ENCODE measurements at regions not wholly inside any gene's neighbourhood (a gene's known extent, or its start where the extent isn't known, plus 50 kb on each side); places are given as distances from the start of the nearest gene placed in this dataset.
"Not testable (repeated sequence)": the region's sequence is repeated elsewhere in the genome, so short reads cannot be mapped to it uniquely, and the experiment has no call there.

- DNase-seq = no peak
These were observed 124.2 kb upstream of the TNPO1 start for GRCh38 chr5:72692231-72692637.

GRCh38 chr5:72691751-72692150 is 124.7 kb upstream of the TNPO1 start:
- no peak for DNase-seq

- no peak for DNase-seq
These were observed 127.5 kb upstream of the TNPO1 start for GRCh38 chr5:72688916-72689315.

GRCh38 chr5:72687288-72687687 is 129.2 kb upstream of the TNPO1 start:
- no peak for DNase-seq

GRCh38 chr5:72682561-72682960 is 133.9 kb upstream of the TNPO1 start:
- DNase-seq = no peak

- no peak for DNase-seq
These were observed 134.7 kb upstream of the TNPO1 start for GRCh38 chr5:72681781-72682180.

- DNase-seq = no peak
These were observed 139.0 kb upstream of the TNPO1 start for GRCh38 chr5:72677447-72677846.

GRCh38 chr5:72676831-72677230 is 139.6 kb upstream of the TNPO1 start:
- DNase-seq = not testable (repeated sequence)

GRCh38 chr5:72673623-72674022 is 142.8 kb upstream of the TNPO1 start:
- DNase-seq = no peak

- no peak for DNase-seq
These were observed 143.3 kb upstream of the TNPO1 start for GRCh38 chr5:72673180-72673579.

- no peak for DNase-seq
These were observed 148.8 kb upstream of the TNPO1 start for GRCh38 chr5:72667708-72668107.

GRCh38 chr5:72662936-72663335 is 153.5 kb upstream of the TNPO1 start:
- no peak for DNase-seq

GRCh38 chr5:72662305-72662704 is 154.2 kb upstream of the TNPO1 start:
- no peak for DNase-seq

GRCh38 chr5:72661405-72661804 is 154.2 kb upstream of the ZNF366 start:
- DNase-seq = no peak

GRCh38 chr5:72659726-72660125 is 152.5 kb upstream of the ZNF366 start:
- no peak for DNase-seq

GRCh38 chr5:72658761-72659540 is 151.7 kb upstream of the ZNF366 start:
- DNase-seq = no peak

GRCh38 chr5:72658161-72658560 is 151.0 kb upstream of the ZNF366 start:
- no peak for DNase-seq

- DNase-seq = no peak
These were observed 149.7 kb upstream of the ZNF366 start for GRCh38 chr5:72656756-72657513.

- DNase-seq = no peak
These were observed 149.1 kb upstream of the ZNF366 start for GRCh38 chr5:72656331-72656730.

- DNase-seq = no peak
These were observed 147.0 kb upstream of the ZNF366 start for GRCh38 chr5:72654231-72654630.

- no peak for DNase-seq
These were observed 146.4 kb upstream of the ZNF366 start for GRCh38 chr5:72653586-72653985.

- no peak for DNase-seq
These were observed 144.6 kb upstream of the ZNF366 start for GRCh38 chr5:72651779-72652178.

- DNase-seq = no peak
These were observed 143.9 kb upstream of the ZNF366 start for GRCh38 chr5:72651109-72651508.

- no peak for DNase-seq
These were observed 142.2 kb upstream of the ZNF366 start for GRCh38 chr5:72649449-72649848.
